Right lobe of liver (tissue), 6 donors: ENCODE measurements at regions not wholly inside any gene's neighbourhood (a gene's known extent, or its start where the extent isn't known, plus 50 kb on each side); places are given as distances from the start of the nearest gene placed in this dataset.

ENCODE experiments used
- ATAC-seq, 4 donors: fragments of 200-7000 bp; cut with Tn5 transposase; one replicate each; pipeline ENCODE4 v1.9.1; 2020; ENCODE audit warnings: mild to moderate bottlenecking in 4 of 4, moderate library complexity in 4 of 4
- DNase-seq, 3 donors: peaks; one replicate each; pipeline ENCODE4 v3.0.0-alpha.2; 2020
- H3K27ac ChIP-seq, 3 donors: fragments of 200-600 bp; one replicate each; pipeline ENCODE4 v1.8.0; 2022
- H3K27me3 ChIP-seq, 2 donors: fragments of 200-600 bp; one replicate each; pipeline ENCODE4 v1.8.0; 2022
- H3K36me3 ChIP-seq, 4 donors: fragments of 200-600 bp; sonication (generic) in 1 of 4; one replicate each; pipeline versions ENCODE4 v1.5.1 to v1.8.0; 2017 to 2022; ENCODE audit warnings: control low read depth in 1 of 4
- H3K4me1 ChIP-seq, 4 donors: fragments of 200-600 bp; sonication (generic) in 1 of 4; one replicate each; pipeline versions ENCODE4 v1.5.1 to v1.8.0; 2017 to 2022; ENCODE audit warnings: control low read depth in 1 of 4
- H3K4me3 ChIP-seq, 3 donors: fragments of 200-600 bp; one replicate each; pipeline ENCODE4 v1.8.0; 2022
- H3K9me3 ChIP-seq, 4 donors: fragments of 200-600 bp; sonication (generic) in 1 of 4; one replicate each; pipeline versions ENCODE4 v1.5.1 to v1.8.0; 2017 to 2022; ENCODE audit warnings: control low read depth in 1 of 4
- POLR2A ChIP-seq: fragments of 450-650 bp; IDR thresholded peaks from one replicate; pipeline ENCODE4 v1.6.1; 2017; ENCODE audit warnings: antibody characterized with exemption, mild to moderate bottlenecking
- WGBS: methylation state at CpG from one replicate; pipeline ENCODE4 v1.1.6; 2018; ENCODE audit warnings: low coverage, low lambda C conversion rate; ENCODE audit not compliant: insufficient coverage; ENCODE audit errors: missing lambda C conversion rate; 5-methylcytosine and 5-hydroxymethylcytosine counted together
- intact Hi-C, 2 donors: fragments of 100-400 bp; cut with DNase I; formaldehyde crosslinking; loops; one replicate each; pipeline versions ENCODE4 v1.11.2 to v1.14.1; 2022
- TF ChIP-seq, protein P1 (sequence below), 4 donors: fragments of 200-600 bp in 3 of 4; fragments of 450-650 bp in 1 of 4; IDR thresholded peaks; one replicate each; pipeline versions ENCODE4 v1.5.1 to v1.8.0; 2016 to 2022; ENCODE audit warnings: antibody characterized with exemption in 4 of 4, mild to moderate bottlenecking in 2 of 4
- donor health status: DM: no; HTN: yes; CAD: no.
- donor health status: DM: no; HTN: no; CAD: no.
- donor health status: DM: no; HTN: no; CAD: no.
- donor health status: DM: no; HTN: yes; CAD: no.
- donor health status: DM: no; HTN: yes; CAD: no.

DNA sequence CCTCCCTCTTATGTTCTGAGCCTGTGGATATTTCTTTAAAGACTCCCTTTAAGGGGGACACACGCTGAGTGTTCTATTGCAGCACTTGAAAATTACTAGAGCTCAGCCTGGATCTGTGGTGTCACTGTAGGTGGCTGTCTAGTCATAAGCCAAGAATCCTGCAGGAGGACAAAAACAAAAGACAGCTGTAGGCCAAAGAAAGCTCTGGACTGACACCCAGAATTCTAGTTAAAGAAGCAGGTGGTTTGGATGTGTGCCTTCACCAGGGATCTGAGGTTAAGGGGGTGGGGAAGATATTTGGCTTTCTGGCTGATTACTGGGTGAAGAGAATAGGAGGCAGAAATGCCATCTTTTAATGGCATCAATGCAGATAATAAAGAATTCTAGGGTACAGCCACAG is 842.5 kb upstream of the NXPH2 start:
- no peak overlapping the region for H3K27ac ChIP-seq
- 46% methylated on average over 1 of the region's 1 CpG for WGBS
- no peak for TF ChIP-seq POLR2A
- TF ChIP-seq, protein P1, sequence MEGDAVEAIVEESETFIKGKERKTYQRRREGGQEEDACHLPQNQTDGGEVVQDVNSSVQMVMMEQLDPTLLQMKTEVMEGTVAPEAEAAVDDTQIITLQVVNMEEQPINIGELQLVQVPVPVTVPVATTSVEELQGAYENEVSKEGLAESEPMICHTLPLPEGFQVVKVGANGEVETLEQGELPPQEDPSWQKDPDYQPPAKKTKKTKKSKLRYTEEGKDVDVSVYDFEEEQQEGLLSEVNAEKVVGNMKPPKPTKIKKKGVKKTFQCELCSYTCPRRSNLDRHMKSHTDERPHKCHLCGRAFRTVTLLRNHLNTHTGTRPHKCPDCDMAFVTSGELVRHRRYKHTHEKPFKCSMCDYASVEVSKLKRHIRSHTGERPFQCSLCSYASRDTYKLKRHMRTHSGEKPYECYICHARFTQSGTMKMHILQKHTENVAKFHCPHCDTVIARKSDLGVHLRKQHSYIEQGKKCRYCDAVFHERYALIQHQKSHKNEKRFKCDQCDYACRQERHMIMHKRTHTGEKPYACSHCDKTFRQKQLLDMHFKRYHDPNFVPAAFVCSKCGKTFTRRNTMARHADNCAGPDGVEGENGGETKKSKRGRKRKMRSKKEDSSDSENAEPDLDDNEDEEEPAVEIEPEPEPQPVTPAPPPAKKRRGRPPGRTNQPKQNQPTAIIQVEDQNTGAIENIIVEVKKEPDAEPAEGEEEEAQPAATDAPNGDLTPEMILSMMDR (IDR thresholded peaks at IDR 0.05) = no peak
- no peak for DNase-seq
- no peak overlapping the region for H3K4me3 ChIP-seq
- no peaks in the 10 kb centered on the region for H3K9me3 ChIP-seq
- no peaks in the 10 kb centered on the region for H3K4me1 ChIP-seq
- no peaks in the 10 kb centered on the region for H3K36me3 ChIP-seq
- H3K27me3 ChIP-seq = no peaks in the 10 kb centered on the region
- intact Hi-C loops = no loop called here
- no peak for ATAC-seq

DNA sequence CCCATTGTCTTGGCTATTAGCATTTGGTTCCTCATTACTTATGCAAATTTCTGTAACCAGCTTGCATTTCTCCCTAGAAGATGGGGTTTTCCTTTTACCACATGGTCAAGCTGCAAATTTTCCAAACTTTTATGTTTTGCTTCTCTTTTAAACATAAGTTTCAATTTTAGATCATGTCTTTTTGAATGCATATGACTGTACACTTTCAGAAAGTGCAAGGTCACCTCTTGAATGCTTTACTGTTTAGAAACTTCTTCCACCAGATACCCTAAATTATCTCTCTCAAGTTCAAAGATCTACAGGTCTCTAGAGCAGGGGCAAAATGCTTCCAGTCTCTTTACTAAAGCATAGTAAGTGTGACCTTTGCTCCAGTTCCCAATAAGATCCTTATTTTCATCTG is 837.6 kb upstream of the NXPH2 start:
- Histone ChIP-seq H3K4me3 (no peak overlapping the region), H3K4me1 (no peaks in the 10 kb centered on the region), H3K27ac (no peak overlapping the region), H3K36me3 (no peaks in the 10 kb centered on the region), H3K9me3 (no peaks in the 10 kb centered on the region), H3K27me3 (no peaks in the 10 kb centered on the region)
- ATAC-seq = no peak
- intact Hi-C loops = no loop called here
- TF ChIP-seq, protein P1 (IDR thresholded peaks at IDR 0.05) = no peak
- no peak for TF ChIP-seq POLR2A
- DNase-seq = no peak

DNA sequence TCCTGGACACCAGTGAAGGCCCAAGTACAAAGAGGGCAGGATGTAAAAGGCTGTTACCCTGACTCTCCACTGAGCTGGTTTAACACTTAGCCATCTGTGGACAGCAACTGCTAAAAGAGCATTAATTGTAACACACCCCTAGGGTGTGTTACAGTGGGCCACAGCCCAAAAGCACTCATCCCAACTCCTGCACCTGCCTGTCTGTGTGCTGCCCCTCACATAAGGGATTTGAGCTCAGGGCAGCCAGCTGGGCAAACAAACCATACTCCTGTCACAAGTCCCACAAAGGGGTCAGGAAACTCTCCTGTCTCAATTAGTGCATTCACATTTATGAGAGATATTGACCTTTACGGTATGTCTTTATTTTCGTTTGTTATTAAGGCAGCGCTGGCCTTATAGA is 833.1 kb upstream of the NXPH2 start:
- no peak for TF ChIP-seq POLR2A
- TF ChIP-seq, protein P1 (IDR thresholded peaks at IDR 0.05) = no peak
- intact Hi-C loops = no loop called here
- 73% methylated on average over 3 of the region's 3 CpGs for WGBS
- H3K27me3 ChIP-seq = no peaks in the 10 kb centered on the region
- H3K4me1 ChIP-seq = no peaks in the 10 kb centered on the region
- no peaks in the 10 kb centered on the region for H3K9me3 ChIP-seq
- DNase-seq = no peak
- no peak for ATAC-seq
- H3K4me3 ChIP-seq = no peak overlapping the region
- no peak overlapping the region for H3K27ac ChIP-seq
- no peaks in the 10 kb centered on the region for H3K36me3 ChIP-seq

DNA sequence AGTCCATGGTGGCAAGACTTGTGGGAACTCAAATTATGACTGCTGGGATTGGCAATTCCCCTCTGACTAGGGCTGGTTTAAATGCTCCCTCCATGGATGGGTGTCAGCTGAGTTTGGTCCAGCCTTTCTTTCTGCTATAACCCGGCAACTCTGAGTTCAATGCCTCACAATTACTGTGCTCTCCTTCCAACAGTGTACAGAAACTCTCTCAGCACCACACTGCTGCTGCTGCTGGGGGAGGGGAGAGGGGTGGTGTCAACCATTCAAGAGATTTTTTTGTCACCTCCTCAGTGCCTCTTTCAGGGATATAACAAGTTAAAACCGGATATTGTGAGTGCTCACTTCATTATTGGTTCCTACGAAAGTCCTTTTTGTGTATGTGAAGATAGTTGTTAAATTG is 830.3 kb upstream of the NXPH2 start:
- H3K4me1 ChIP-seq = no peaks in the 10 kb centered on the region
- intact Hi-C loops = no loop called here
- H3K4me3 ChIP-seq = no peak overlapping the region
- 26% methylated on average over 3 of the region's 3 CpGs for WGBS
- ATAC-seq = no peak
- H3K9me3 ChIP-seq = no peaks in the 10 kb centered on the region
- no peak for DNase-seq
- no peak overlapping the region for H3K27ac ChIP-seq
- H3K36me3 ChIP-seq = no peaks in the 10 kb centered on the region
- no peak for TF ChIP-seq POLR2A
- TF ChIP-seq, protein P1 (IDR thresholded peaks at IDR 0.05) = no peak
- no peaks in the 10 kb centered on the region for H3K27me3 ChIP-seq

DNA sequence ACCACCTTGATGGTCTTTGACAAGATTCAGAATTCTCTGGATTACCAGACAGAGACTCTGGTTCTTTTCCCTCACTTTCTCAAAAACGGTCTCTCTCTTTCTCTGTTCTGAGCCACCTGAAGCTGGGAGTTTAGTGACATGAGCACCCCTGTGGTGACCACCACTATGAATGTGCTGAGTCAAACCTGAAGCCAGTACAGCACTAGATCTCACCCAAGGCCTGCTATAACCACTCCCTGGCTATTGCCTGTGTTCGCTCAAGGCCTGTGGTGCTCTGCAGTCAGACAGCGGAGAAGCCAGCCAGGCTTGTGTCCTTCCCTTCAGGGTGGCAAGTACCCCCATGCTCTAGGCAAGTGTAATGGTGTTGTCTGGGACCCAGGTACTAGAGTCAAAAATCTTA is 828.9 kb upstream of the NXPH2 start:
- DNase-seq (no peak), ATAC-seq (no peak)
- TF ChIP-seq, protein P1 (IDR thresholded peaks at IDR 0.05) = no peak
- no peak for TF ChIP-seq POLR2A
- H3K36me3 ChIP-seq = no peaks in the 10 kb centered on the region
- no peaks in the 10 kb centered on the region for H3K9me3 ChIP-seq
- 32% methylated on average over 3 of the region's 3 CpGs for WGBS
- no peak overlapping the region for H3K27ac ChIP-seq
- intact Hi-C loops = no loop called here
- H3K27me3 ChIP-seq = no peaks in the 10 kb centered on the region
- H3K4me3 ChIP-seq = no peak overlapping the region
- H3K4me1 ChIP-seq = no peaks in the 10 kb centered on the region
